SU-DHL-6 (cell line): ENCODE measurements at regions not wholly inside any gene's neighbourhood (a gene's known extent, or its start where the extent isn't known, plus 50 kb on each side); places are given as distances from the start of the nearest gene placed in this dataset.

Source experiments
- CTCF ChIP-seq: fragments of 200-600 bp; sonication (generic); IDR thresholded peaks from one replicate; pipeline ENCODE4 v1.5.1; 2017; ENCODE audit warnings: antibody characterized with exemption, mild to moderate bottlenecking, low read length, moderate library complexity; ENCODE audit not compliant: insufficient read depth, poor library complexity, severe bottlenecking
- EZH2phosphoT487 ChIP-seq: fragments of 200-600 bp; sonication (generic), shearing (Covaris generic); conservative IDR thresholded peaks from 2 replicates; pipeline ENCODE4 v1.6.1; 2018; ENCODE audit warnings: mild to moderate bottlenecking, antibody characterized with exemption, low read length, moderate library complexity, mixed read lengths

- TF ChIP-seq CTCF, result no peak
- TF ChIP-seq EZH2phosphoT487, result no peak
Measured at GRCh38 chr9:104984948-104985347, 57.0 kb upstream of the ABCA1 start.
